Retinal pigment epithelial cell (primary cell): ENCODE measurements at regions not wholly inside any gene's neighbourhood (a gene's known extent, or its start where the extent isn't known, plus 50 kb on each side); places are given as distances from the start of the nearest gene placed in this dataset.
"Not testable (repeated sequence)": the region's sequence is repeated elsewhere in the genome, so short reads cannot be mapped to it uniquely, and the experiment has no call there.

Source experiments
- DNase-seq: peaks from one replicate; pipeline ENCODE4 v3.0.0-alpha.2; 2010; ENCODE audit warnings: low read depth
- H3K4me3 ChIP-seq: 2 replicates; pipeline ENCODE4 v1.5.1; 2011; ENCODE audit warnings: mild to moderate bottlenecking, low read length, control low read depth, moderate library complexity
- CTCF ChIP-seq: conservative IDR thresholded peaks from 2 replicates; pipeline ENCODE4 v1.5.1; 2011; ENCODE audit warnings: low read depth, low read length, control low read depth, inconsistent platforms

GRCh38 chrX:117429501-117429900 lies 687.1 kb downstream of the KLHL13 start:
- DNase-seq: no peak
- H3K4me3 ChIP-seq: no peak overlapping the region
- no peak for TF ChIP-seq CTCF

- DNase-seq: no peak
- H3K4me3 ChIP-seq: no peak overlapping the region
- TF ChIP-seq CTCF: no peak
Observed at GRCh38 chrX:117407449-117408150, 709.0 kb downstream of the KLHL13 start.

- TF ChIP-seq CTCF: no peak
- DNase-seq: no peak
- H3K4me3 ChIP-seq: no peak overlapping the region
Observed at GRCh38 chrX:117400839-117401238, 715.8 kb downstream of the KLHL13 start.

- no peak overlapping the region for H3K4me3 ChIP-seq
- no peak for TF ChIP-seq CTCF
- no peak for DNase-seq
Observed at GRCh38 chrX:117400005-117400404, 716.6 kb downstream of the KLHL13 start.

GRCh38 chrX:117397844-117398243 lies 718.8 kb downstream of the KLHL13 start:
- TF ChIP-seq CTCF: no peak
- no peak overlapping the region for H3K4me3 ChIP-seq
- no peak for DNase-seq

GRCh38 chrX:117394506-117395070 lies 722.0 kb downstream of the KLHL13 start:
- not testable (repeated sequence) for DNase-seq, H3K4me3 ChIP-seq

- DNase-seq, H3K4me3 ChIP-seq: not testable (repeated sequence)
Observed at GRCh38 chrX:117392360-117392759, 724.2 kb downstream of the KLHL13 start.

GRCh38 chrX:117376460-117376859 lies 740.1 kb downstream of the KLHL13 start:
- DNase-seq: no peak
- no peak for TF ChIP-seq CTCF
- no peak overlapping the region for H3K4me3 ChIP-seq
